ENCODE measurements at regions not wholly inside any gene's neighbourhood (a gene's known extent, or its start where the extent isn't known, plus 50 kb on each side); places are given as distances from the start of the nearest gene placed in this dataset.

DNA sequence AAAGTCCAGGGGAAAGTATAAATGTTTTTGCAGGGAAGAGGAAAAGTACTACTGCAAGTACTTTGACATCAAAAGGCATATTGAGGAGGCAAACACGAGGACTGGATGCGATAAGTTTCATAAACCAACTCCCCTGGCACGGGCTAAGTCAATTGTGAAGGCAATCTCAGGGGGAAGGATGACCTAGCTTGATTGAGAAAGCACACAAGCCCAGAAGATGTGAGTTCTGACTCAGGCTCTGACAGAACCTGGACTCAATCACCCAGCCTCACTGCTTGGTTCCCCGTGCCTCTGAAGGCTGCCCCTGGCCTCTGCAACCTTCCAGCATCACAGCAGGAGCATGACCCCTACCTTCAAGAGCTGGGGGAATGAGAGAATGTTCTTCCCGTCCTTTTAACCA is 93.2 kb upstream of the ZNF438 start:
- Histone ChIP-seq H3K27me3 (replicated peaks; ENCODE audit: control insufficient read depth, insufficient read depth, low read length) (no peaks in the 10 kb centered on the region), H3K36me3 (ENCODE audit: control insufficient read depth, insufficient read depth, low read length) (no peaks in the 10 kb centered on the region), H3K4me3 (replicated peaks; ENCODE audit: low read depth, low read length) (no peak overlapping the region)
- no peak for DNase-seq (ENCODE audit: extremely low read depth, insufficient read length)
- no peak for TF ChIP-seq CTCF (IDR thresholded peaks at IDR 0.05; ENCODE audit: insufficient read depth, low read length, poor library complexity, severe bottlenecking)

DNA sequence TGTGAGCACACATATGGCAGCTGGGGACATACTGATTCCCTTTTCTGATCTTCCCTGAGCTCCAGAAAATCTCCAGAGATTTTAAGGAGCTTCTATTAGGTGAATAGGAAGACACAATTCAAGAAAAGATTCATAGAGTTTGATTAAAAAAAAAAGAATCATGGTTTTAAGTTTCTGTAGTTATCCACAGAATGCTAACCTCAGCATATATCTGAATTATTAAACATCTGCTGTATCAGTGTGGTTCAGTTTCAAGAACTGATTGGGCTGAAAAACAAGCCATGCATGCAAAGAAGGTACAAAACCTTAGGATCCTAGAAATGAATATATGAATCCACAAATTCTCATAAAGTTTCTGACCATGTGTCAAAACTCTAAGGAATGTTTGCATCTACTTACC is 94.1 kb upstream of the ZNF438 start:
- H3K27me3 ChIP-seq (replicated peaks; ENCODE audit: control insufficient read depth, insufficient read depth, low read length): no peaks in the 10 kb centered on the region
- DNase-seq (ENCODE audit: extremely low read depth, insufficient read length): no peak
- H3K36me3 ChIP-seq (ENCODE audit: control insufficient read depth, insufficient read depth, low read length): no peaks in the 10 kb centered on the region
- no peak for TF ChIP-seq CTCF (IDR thresholded peaks at IDR 0.05; ENCODE audit: insufficient read depth, low read length, poor library complexity, severe bottlenecking)
- no peak overlapping the region for H3K4me3 ChIP-seq (replicated peaks; ENCODE audit: low read depth, low read length)

DNA sequence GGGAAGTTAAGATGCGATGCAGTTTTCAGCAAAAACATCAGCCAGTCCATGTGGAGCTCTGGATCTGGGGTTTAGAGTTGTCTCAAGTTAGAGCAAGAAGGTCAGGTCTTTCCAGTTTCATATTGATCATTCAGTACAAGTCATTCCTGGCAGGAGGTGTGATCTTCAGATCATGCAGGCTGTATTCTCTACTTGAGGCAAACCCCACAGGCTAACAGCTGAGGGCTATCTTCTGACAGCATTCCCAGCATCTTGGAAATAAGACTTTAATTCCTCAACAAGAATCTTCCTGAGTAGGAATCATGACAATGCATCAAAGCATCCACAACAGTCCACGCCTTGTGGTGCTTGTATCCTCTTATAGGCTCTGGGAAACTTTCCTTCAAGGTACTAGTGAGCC is 94.9 kb upstream of the ZNF438 start:
- no peaks in the 10 kb centered on the region for H3K36me3 ChIP-seq (ENCODE audit: control insufficient read depth, insufficient read depth, low read length)
- no peak overlapping the region for H3K4me3 ChIP-seq (replicated peaks; ENCODE audit: low read depth, low read length)
- TF ChIP-seq CTCF (IDR thresholded peaks at IDR 0.05; ENCODE audit: insufficient read depth, low read length, poor library complexity, severe bottlenecking): no peak
- no peak for DNase-seq (ENCODE audit: extremely low read depth, insufficient read length)
- H3K27me3 ChIP-seq (replicated peaks; ENCODE audit: control insufficient read depth, insufficient read depth, low read length): no peaks in the 10 kb centered on the region

- Histone ChIP-seq H3K4me3 (replicated peaks; ENCODE audit: low read depth, low read length) (no peak overlapping the region), H3K36me3 (ENCODE audit: control insufficient read depth, insufficient read depth, low read length) (no peaks in the 10 kb centered on the region), H3K27me3 (replicated peaks; ENCODE audit: control insufficient read depth, insufficient read depth, low read length) (no peaks in the 10 kb centered on the region)
- no peak for TF ChIP-seq CTCF (IDR thresholded peaks at IDR 0.05; ENCODE audit: insufficient read depth, low read length, poor library complexity, severe bottlenecking)
- no peak for DNase-seq (ENCODE audit: extremely low read depth, insufficient read length)
Measured at GRCh38 chr10:31128536-31128935, 96.9 kb upstream of the ZNF438 start.

GRCh38 chr10:31129271-31129670 is 97.6 kb upstream of the ZNF438 start:
- Histone ChIP-seq H3K27me3 (replicated peaks; ENCODE audit: control insufficient read depth, insufficient read depth, low read length) (no peaks in the 10 kb centered on the region), H3K4me3 (replicated peaks; ENCODE audit: low read depth, low read length) (no peak overlapping the region), H3K36me3 (ENCODE audit: control insufficient read depth, insufficient read depth, low read length) (no peaks in the 10 kb centered on the region)
- TF ChIP-seq CTCF (IDR thresholded peaks at IDR 0.05; ENCODE audit: insufficient read depth, low read length, poor library complexity, severe bottlenecking): no peak
- DNase-seq (ENCODE audit: extremely low read depth, insufficient read length): no peak

GRCh38 chr10:31129880-31130405 is 98.3 kb upstream of the ZNF438 start:
- no peak for DNase-seq (ENCODE audit: extremely low read depth, insufficient read length)
- no peaks in the 10 kb centered on the region for H3K27me3 ChIP-seq (replicated peaks; ENCODE audit: control insufficient read depth, insufficient read depth, low read length)
- no peak for TF ChIP-seq CTCF (IDR thresholded peaks at IDR 0.05; ENCODE audit: insufficient read depth, low read length, poor library complexity, severe bottlenecking)
- no peaks in the 10 kb centered on the region for H3K36me3 ChIP-seq (ENCODE audit: control insufficient read depth, insufficient read depth, low read length)
- H3K4me3 ChIP-seq (replicated peaks; ENCODE audit: low read depth, low read length): no peak overlapping the region

Measured in GM06990 (cell line).